NCI-H2171 treated with DMSO at 0.1 percent for 48 hours (cell line): ENCODE measurements at regions not wholly inside any gene's neighbourhood (a gene's known extent, or its start where the extent isn't known, plus 50 kb on each side); places are given as distances from the start of the nearest gene placed in this dataset.
A peak's percentile ranks its signal among the peaks of the same experiment; 100 is the strongest.

Source experiments
- DNase-seq: peaks from one replicate; lab custom pipeline; 2025; lab: John Stamatoyannopoulos, UW

DNA sequence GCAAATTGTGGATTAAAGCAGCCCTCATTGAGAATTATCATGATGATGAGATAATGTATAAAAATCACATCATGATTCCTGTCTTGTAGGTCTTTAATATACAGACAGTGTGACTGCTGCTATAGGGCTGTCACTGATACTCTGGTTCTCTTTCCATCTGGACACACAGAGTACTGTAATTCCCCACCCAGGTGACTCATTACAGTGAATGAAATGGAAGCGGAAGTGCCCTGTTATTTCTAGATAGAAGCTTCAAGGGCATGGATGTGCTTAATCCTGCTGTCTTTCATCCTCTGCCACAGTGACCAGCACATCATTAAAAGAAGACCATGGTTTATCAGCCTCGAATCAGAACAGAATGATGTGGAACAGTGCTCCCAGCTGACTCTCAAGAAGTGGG, 1234.0 kb downstream of the SORCS3 start:
- no peak for DNase-seq

DNA sequence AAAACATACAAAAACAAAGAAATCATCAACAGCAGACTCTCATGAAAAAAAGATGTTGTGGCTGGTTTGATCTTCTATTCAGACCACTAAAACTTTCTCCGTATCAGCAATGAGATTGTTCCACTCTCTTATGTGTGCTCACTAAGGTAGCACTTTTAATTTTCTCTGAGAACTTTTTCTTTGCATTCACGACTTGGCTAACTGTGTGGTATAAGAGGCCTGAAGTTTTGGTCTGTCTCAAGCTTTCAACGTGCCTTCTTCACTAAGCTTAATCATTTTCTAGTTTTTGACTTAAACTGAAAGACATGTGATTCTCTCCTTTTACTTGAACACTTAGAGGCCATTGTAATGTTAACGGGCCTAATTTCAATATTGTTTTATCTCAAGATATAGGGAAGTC, 1231.6 kb downstream of the SORCS3 start:
- DNase-seq, result no peak

DNA sequence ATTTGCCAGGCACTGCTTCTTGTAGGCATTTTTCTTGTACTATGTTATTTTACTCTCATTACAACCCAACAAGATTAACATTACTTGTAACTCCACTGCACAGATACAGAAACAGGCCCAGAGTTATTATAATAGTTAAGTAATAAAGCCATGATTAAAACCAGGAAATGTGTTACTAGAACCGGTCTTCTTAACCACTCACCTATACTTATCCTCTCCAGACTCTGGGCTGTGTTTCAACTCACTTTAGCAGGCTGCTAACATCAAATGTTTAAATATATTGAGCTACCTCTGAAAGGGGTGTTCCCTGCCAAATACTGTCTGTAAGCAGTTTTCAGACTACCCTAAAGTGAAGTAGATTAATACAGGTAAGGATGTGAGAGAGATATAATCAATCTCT, 1227.8 kb downstream of the SORCS3 start:
- DNase-seq, result no peak

DNA sequence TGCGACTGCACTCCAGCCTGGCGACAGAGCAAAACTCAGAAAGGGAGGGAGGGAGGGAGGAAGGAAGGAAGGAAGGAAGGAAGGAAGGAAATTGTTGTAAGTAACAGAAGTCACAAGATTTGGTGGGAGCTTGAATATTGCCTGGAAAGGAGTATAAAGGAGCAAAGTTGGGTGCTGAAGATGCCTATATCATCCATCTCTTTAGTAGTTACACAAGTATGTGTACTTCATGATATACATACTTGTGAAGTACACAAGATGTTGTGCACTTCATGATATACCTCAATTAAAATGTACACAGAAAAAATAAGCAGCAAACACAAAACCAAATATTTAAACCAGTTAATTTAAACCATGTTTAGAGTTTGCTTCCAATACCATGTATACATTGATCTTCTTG, 1223.8 kb downstream of the SORCS3 start:
- DNase-seq, result no peak

GRCh38 chr10:105857268-105858264, 1216.5 kb downstream of the SORCS3 start:
- DNase-seq, result no peak

GRCh38 chr10:105855791-105856190, 1214.7 kb downstream of the SORCS3 start:
- no peak for DNase-seq

GRCh38 chr10:105844676-105845570, 1203.8 kb downstream of the SORCS3 start:
- no peak for DNase-seq

GRCh38 chr10:105844241-105844640, 1203.2 kb downstream of the SORCS3 start:
- DNase-seq, result no peak

DNA sequence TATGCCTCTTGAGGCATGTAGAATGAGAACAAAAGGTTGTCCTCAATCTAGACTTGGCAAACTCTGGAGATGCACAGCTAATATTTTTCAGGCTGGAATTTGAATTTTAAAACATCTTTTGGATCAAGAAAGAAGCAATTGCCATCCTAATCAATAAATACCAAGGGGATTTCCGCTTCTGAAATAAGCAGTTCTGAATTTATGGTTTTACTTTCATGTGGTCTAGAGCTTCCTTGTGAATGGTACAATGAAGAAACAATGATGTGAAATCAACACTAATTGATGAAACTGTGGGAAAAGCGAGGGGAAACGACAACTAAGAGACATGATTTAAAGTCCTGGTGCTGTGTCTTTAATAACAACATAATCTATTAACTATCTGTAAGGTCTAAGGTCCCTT, 1202.7 kb downstream of the SORCS3 start:
- DNase-seq, result no peak

- no peak for DNase-seq
Measured at GRCh38 chr10:105840288-105840770, 1199.2 kb downstream of the SORCS3 start.

GRCh38 chr10:105838392-105838791, 1197.3 kb downstream of the SORCS3 start:
- no peak for DNase-seq

- DNase-seq, result no peak
Measured at GRCh38 chr10:105837951-105838350, 1196.9 kb downstream of the SORCS3 start.

DNA sequence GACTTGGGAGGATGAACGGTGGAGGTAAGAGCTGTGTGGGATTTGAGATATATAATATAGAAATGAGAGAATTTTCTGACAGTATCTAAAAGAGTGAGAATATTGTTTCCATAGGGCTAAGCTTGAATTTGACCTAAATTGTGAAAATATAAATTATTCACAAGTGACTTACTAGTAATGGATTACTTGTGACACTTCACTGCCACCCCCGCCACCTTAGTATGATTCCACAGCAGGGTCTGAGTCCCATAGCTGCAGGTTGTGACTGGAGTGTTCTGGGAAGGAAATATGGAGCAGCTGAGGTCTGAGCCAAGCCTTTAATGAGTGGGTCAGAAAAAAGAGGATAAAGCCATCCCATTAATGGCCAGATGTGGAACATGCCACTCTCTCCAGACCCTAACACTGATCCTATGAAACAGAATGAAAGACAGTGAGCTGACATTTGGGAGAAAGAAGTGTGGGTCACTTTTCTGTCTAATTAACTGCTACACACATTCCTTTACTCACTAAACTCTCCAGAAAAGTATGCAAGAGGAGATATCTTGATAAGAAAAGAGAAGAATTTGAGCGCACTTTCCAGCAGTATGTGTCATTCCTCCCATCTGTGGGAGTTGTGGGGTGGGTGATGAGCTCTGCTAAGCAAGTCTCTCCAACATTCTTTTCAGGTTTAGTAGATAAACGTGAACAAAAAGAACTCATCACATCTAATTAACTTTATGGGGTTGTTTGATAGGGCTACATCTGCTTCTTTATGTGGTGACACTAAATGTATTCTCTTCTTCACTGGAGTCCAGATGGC, 1193.4 kb downstream of the SORCS3 start:
- no peak for DNase-seq

DNA sequence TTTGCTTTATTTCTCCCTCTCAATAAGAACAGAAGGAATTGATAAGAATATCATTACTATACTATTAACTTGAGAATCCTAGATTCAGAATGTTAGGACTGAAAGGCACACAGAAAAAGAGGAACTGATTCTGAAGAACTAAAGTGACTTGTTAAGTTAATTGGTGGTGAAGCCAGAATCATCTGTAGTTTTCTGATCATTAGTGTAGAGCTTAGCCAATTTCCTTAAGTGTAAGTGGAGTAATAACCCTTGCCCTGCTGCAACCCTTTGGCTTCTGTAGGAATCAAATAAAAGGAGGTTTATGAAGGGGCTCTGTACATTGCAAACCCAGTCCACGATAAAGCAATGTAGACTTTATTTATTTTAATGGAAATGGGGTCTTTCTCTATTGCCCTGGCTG, 1186.0 kb downstream of the SORCS3 start:
- DNase-seq, result no peak

- DNase-seq, result no peak
Measured at GRCh38 chr10:105807935-105808587, 1167.0 kb downstream of the SORCS3 start.

GRCh38 chr10:105803206-105803605, 1162.1 kb downstream of the SORCS3 start:
- no peak for DNase-seq

- DNase-seq, result no peak
Measured at GRCh38 chr10:105800641-105801040, 1159.6 kb downstream of the SORCS3 start.

DNA sequence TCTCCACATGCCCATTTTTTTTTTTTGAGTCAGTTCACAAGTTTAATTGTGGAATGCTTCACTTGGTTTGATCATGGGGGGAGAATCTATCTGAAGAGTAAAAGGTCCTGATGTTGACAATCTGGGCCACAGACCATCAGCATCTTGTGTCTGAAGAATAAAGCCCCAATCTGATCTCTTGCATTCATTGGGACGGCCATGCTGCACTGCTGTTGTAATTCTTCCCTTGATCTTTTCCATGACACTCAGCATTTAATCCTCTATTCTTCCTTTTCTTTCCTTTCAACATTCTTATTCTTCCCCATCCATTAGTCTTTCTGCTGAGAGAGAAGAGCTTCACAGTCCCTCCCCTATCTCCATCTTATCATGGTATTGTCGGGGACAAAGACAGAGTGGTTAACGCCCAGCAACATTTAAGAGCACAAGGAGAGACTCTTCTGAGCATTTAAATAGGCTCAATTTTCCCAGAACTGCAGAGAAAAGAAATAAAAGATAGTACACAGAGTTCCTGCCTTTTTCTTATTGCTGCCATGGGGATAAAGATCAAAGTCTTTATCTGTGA, 1157.3 kb downstream of the SORCS3 start:
- DNase-seq, result no peak

DNA sequence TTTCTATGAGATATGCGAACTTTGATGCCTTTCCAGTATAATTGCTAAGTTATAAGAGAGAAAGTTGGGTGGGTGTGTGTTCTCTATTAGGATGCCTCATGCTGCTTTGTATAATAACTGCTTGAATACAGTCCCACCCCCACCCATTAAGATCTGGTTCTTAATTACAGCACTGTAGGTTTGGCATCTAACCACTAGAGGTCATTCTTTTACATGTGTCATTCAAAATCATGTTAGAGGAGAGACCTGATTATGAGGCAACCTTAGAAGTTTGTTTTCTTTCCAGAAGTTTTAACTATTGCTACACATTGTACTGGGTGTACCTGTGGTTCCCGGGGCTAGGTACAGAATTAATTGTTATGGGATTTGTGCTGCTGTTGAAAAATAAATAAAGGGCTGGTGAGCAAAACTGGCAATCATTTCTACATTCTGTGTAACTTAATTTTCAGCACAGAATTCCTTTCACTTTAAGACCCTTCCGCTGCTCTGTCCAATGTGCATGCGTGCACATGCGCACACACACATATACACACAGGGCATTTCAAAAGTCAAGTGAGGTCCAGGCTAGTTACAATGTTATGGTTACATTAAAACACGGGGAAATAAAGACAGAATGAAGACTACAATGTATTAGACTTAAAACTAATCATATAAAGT, 1156.3 kb downstream of the SORCS3 start:
- DNase-seq, result peak; percentile 9

GRCh38 chr10:105793071-105793470, 1152.0 kb downstream of the SORCS3 start:
- no peak for DNase-seq
